GM13976 (cell line): ENCODE measurements at regions not wholly inside any gene's neighbourhood (a gene's known extent, or its start where the extent isn't known, plus 50 kb on each side); places are given as distances from the start of the nearest gene placed in this dataset.

Experiments
- DNase-seq: peaks from one replicate; pipeline ENCODE4 v3.0.0; 2012; ENCODE audit warnings: low spot score
- in situ Hi-C: fragments of 300-500 bp; cut with MboI; formaldehyde crosslinking; loops from one replicate; pipeline ENCODE4 v1.12.0; 2022; ENCODE audit warnings: low sequenced_read_pairs, mixed read lengths, inconsistent platforms; ENCODE audit not compliant: unreplicated experiment
- TF ChIP-seq, protein P1 (sequence below): IDR thresholded peaks from 2 replicates; pipeline ENCODE4 v1.5.1; 2012; ENCODE audit warnings: borderline replicate concordance, mild to moderate bottlenecking; ENCODE audit not compliant: insufficient read depth; ENCODE audit errors: extremely low read depth, missing control alignments, control extremely low read depth

DNA sequence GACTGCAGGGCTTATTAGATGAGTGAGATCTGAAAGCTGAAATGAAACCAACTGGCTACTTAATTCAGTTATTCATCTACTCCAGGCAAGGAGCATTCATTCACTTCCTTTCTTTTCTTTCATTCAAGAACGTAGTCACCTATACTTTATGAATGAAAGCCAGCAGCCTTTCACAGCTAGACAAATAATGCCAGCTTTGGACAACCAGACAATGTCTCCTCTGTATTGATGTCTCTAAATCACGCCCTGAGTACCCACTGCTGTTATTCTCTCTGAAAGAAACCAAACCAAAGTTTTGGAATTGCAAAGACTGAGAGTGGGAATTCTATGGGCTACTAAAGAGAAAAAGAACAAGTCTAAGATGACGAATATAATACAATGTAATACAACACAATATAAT, 121.2 kb upstream of the PTPN3 start:
- no peak for DNase-seq
- in situ Hi-C loops = no loop called here
- TF ChIP-seq, protein P1, sequence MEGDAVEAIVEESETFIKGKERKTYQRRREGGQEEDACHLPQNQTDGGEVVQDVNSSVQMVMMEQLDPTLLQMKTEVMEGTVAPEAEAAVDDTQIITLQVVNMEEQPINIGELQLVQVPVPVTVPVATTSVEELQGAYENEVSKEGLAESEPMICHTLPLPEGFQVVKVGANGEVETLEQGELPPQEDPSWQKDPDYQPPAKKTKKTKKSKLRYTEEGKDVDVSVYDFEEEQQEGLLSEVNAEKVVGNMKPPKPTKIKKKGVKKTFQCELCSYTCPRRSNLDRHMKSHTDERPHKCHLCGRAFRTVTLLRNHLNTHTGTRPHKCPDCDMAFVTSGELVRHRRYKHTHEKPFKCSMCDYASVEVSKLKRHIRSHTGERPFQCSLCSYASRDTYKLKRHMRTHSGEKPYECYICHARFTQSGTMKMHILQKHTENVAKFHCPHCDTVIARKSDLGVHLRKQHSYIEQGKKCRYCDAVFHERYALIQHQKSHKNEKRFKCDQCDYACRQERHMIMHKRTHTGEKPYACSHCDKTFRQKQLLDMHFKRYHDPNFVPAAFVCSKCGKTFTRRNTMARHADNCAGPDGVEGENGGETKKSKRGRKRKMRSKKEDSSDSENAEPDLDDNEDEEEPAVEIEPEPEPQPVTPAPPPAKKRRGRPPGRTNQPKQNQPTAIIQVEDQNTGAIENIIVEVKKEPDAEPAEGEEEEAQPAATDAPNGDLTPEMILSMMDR = no peak

DNA sequence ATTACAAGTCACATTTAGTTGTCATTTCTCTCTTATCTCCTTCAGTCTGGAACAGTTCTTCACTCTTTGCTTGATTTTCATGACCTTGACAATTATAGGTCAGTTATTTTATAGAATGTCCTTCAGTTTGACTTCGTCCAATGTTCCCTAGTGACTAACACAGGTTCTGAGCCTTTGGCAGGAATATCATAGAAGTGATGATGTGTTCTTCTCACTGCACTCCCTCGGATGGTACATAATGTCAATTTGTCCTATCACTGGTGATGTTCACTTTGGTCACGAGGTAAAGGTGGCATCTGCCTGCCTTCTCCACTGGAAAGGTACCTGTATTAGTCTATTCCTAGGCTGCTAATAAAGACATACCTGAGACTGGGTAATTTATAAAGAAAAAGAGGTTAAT, 126.0 kb upstream of the PTPN3 start:
- TF ChIP-seq, protein P1 = no peak
- DNase-seq = no peak
- in situ Hi-C loops = no loop called here

DNA sequence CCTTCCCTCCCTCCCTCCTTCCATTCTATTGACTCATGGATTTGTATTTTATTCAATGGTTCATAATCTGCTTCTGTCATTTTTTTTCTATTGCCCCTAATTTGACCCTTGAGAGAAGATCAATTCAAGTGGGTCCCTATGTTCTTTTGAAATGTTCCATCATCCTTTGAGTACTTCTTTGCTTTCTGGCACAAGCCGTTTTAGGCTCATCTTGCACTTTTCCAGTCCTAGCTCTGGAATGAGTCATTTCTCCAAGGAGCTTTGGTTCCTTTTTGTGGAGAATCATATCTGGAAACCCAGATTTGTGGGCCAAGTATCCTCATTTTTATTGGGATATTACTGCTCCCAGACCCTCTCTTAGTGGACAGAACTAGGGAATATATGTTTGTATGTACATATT, 126.8 kb upstream of the PTPN3 start:
- DNase-seq = no peak
- in situ Hi-C loops = no loop called here
- TF ChIP-seq, protein P1 = no peak

DNA sequence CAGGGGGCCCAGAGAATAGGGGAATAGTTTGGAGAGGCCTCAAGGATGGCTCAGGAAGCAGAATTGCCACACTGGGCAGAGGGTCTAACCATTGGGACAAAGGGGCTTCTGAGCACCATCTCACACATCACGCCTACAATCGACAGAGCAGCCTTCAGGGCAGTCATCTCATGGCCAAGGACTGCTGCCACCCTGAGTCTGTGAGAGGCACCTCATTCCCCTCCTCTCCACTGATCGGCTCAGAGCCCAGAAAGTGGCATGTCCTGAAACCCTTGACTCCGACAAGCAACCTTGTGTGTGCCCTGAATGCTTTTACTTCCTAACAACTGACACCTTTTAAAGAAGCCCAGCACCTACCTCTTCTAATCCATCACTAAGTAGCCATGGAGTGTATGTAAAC, 128.9 kb upstream of the PTPN3 start:
- TF ChIP-seq, protein P1 = no peak
- no peak for DNase-seq
- in situ Hi-C loops = no loop called here

DNA sequence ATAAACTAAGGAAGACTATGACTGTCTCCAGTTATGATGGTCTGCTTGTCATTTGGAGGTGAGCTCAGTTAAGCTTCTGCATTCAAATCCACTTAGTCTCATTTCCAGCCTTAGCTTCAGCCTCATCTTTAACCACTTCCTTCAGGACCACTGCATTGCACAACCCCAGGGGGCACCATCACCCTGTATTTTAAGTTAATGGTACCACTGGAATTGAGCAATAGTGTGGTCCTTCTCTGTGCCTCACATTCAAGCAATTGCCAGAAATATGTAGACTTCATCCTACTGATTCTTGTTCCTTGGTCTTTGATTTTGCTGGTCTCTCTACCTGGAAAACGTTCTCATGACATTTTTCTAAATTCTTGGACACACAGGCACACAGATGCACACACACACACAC, 131.5 kb upstream of the PTPN3 start:
- no peak for DNase-seq
- in situ Hi-C loops = no loop called here

DNA sequence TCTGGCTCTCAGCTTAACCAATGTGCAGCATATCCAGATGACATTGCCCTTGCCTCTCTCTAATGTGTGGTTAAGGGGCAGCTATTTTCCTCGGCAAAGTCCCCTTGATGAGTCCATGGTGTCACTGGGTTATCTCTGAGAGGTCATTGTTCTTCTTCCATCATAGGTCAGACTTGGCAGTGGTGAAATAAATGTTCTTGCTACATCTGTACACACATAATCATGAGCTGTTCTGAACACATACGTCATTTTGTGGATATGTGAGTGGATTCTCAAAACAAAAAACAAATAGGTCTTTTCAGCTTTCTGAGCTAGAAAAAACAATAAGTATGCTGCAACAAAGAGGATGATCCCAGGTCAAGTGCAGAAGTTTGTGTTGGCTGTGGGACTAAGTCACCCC, 134.7 kb upstream of the PTPN3 start:
- in situ Hi-C loops = no loop called here
- DNase-seq = no peak
- TF ChIP-seq, protein P1 = no peak

More for the DNA sequence above, 131.5 kb upstream of the PTPN3 start:
- TF ChIP-seq, protein P1 = no peak
